ENCODE measurements at regions not wholly inside any gene's neighbourhood (a gene's known extent, or its start where the extent isn't known, plus 50 kb on each side); places are given as distances from the start of the nearest gene placed in this dataset.

DNA sequence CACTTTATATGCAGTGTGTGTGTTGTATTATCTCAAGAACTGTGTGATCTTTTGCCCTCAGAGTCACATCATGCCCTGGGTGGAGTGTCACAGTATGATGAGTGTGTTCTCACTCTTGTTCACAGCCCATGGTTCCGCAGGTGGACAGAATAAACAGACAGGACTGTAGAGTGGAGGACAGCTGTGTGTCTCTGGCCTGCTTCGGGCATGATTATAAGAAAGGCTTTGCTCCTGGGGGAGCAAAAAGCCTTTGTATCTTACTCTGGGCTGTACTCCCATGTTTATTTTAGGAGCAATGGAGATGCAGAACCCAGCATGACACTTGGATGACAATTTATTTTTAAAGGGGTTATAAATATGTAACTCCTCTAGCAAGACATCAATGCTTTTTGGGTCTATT lies 371.7 kb upstream of the MEX3C start (continued):
- TF ChIP-seq CHD7 (IDR thresholded peaks at IDR 0.05; ENCODE audit: insufficient replicate concordance, low read length) (no peak), CHD2 (IDR thresholded peaks at IDR 0.05; ENCODE audit: low read length) (no peak), HDAC6 (IDR thresholded peaks at IDR 0.05; ENCODE audit: low read depth, low read length) (no peak), SP2 (IDR thresholded peaks at IDR 0.05; ENCODE audit: low read length) (no peak), EGR1 (IDR thresholded peaks at IDR 0.05; ENCODE audit: borderline replicate concordance, low read depth, low read length) (no peak), JUND (IDR thresholded peaks at IDR 0.05; ENCODE audit: low read length) (no peak), EZH2 (IDR thresholded peaks at IDR 0.05; ENCODE audit: low read depth, low read length, severe bottlenecking) (no peak), SP1 (IDR thresholded peaks at IDR 0.05; ENCODE audit: low read depth, low read length) (no peak), BCL11A (IDR thresholded peaks at IDR 0.05; ENCODE audit: low read depth in 2 of 2, low read length in 2 of 2) (no peak), MAX (IDR thresholded peaks at IDR 0.05) (no peak), NRF1 (IDR thresholded peaks at IDR 0.05; ENCODE audit: low read depth, low read length) (no peak), USF2 (IDR thresholded peaks at IDR 0.05; ENCODE audit: low read length) (no peak)
